Endothelial cell (in vitro differentiated cells): ENCODE measurements at regions not wholly inside any gene's neighbourhood (a gene's known extent, or its start where the extent isn't known, plus 50 kb on each side); places are given as distances from the start of the nearest gene placed in this dataset.

Experiments used
- DNase-seq: peaks from one replicate; pipeline ENCODE4 v3.0.0; 2021; ENCODE audit warnings: low spot score
- H3K27ac Mint-ChIP-seq: one replicate; pipeline ENCODE4 v1.8.0; 2021; ENCODE audit warnings: mixed read lengths, inconsistent platforms; ENCODE audit not compliant: unreplicated experiment
- H3K27me3 Mint-ChIP-seq: one replicate; pipeline ENCODE4 v1.8.0; 2021; ENCODE audit warnings: mild to moderate bottlenecking, moderate library complexity, mixed read lengths, inconsistent platforms; ENCODE audit not compliant: unreplicated experiment
- H3K36me3 Mint-ChIP-seq: one replicate; pipeline ENCODE4 v1.8.0; 2021; ENCODE audit warnings: mild to moderate bottlenecking, low read depth, mixed read lengths, inconsistent platforms; ENCODE audit not compliant: unreplicated experiment
- H3K4me1 Mint-ChIP-seq: one replicate; pipeline ENCODE4 v1.8.0; 2021; ENCODE audit warnings: mild to moderate bottlenecking, mixed read lengths, inconsistent platforms; ENCODE audit not compliant: unreplicated experiment
- H3K4me3 Mint-ChIP-seq: one replicate; pipeline ENCODE4 v1.8.0; 2021; ENCODE audit warnings: mild to moderate bottlenecking, mixed read lengths, inconsistent platforms; ENCODE audit not compliant: unreplicated experiment
- H3K9me3 Mint-ChIP-seq: one replicate; pipeline ENCODE4 v1.8.0; 2021; ENCODE audit warnings: mixed read lengths, inconsistent platforms; ENCODE audit not compliant: unreplicated experiment
- CTCF ChIP-seq: fragments of 200-600 bp; sonication (generic); IDR thresholded peaks from one replicate; pipeline ENCODE4 v1.5.0; 2021; ENCODE audit warnings: antibody characterized with exemption; ENCODE audit not compliant: unreplicated experiment

GRCh38 chr9:108003526-108003925 is 514.0 kb upstream of the KLF4 start:
- no peak for TF ChIP-seq CTCF
- Mint-ChIP-seq H3K27me3 (peaks cover 5% of the 10 kb centered on the region), H3K9me3 (no peaks in the 10 kb centered on the region), H3K4me3 (no peak overlapping the region), H3K36me3 (no peaks in the 10 kb centered on the region), H3K27ac (no peak overlapping the region), H3K4me1 (peaks cover 3% of the 10 kb centered on the region)
- DNase-seq, result no peak

- H3K27ac Mint-ChIP-seq, result no peak overlapping the region
- no peak for TF ChIP-seq CTCF
- peaks cover 5% of the 10 kb centered on the region for H3K27me3 Mint-ChIP-seq
- H3K9me3 Mint-ChIP-seq, result no peaks in the 10 kb centered on the region
- no peaks in the 10 kb centered on the region for H3K36me3 Mint-ChIP-seq
- DNase-seq, result no peak
- peaks cover 3% of the 10 kb centered on the region for H3K4me1 Mint-ChIP-seq
- no peak overlapping the region for H3K4me3 Mint-ChIP-seq
These were observed 512.9 kb upstream of the KLF4 start for GRCh38 chr9:108002371-108002956.

GRCh38 chr9:108001237-108001636 is 511.7 kb upstream of the KLF4 start:
- Mint-ChIP-seq H3K4me3 (no peak overlapping the region), H3K27ac (no peak overlapping the region), H3K27me3 (peaks cover 5% of the 10 kb centered on the region), H3K4me1 (peaks cover 3% of the 10 kb centered on the region), H3K9me3 (no peaks in the 10 kb centered on the region), H3K36me3 (no peaks in the 10 kb centered on the region)
- DNase-seq, result no peak
- no peak for TF ChIP-seq CTCF

GRCh38 chr9:107999890-108000289 is 510.3 kb upstream of the KLF4 start:
- H3K27me3 Mint-ChIP-seq, result peaks cover 5% of the 10 kb centered on the region
- no peaks in the 10 kb centered on the region for H3K36me3 Mint-ChIP-seq
- no peaks in the 10 kb centered on the region for H3K9me3 Mint-ChIP-seq
- no peak overlapping the region for H3K4me3 Mint-ChIP-seq
- H3K4me1 Mint-ChIP-seq, result peaks cover 3% of the 10 kb centered on the region
- H3K27ac Mint-ChIP-seq, result no peak overlapping the region
- no peak for TF ChIP-seq CTCF
- no peak for DNase-seq

GRCh38 chr9:107999011-107999410 is 509.4 kb upstream of the KLF4 start:
- H3K4me3 Mint-ChIP-seq, result no peak overlapping the region
- H3K36me3 Mint-ChIP-seq, result no peaks in the 10 kb centered on the region
- H3K4me1 Mint-ChIP-seq, result peaks cover 3% of the 10 kb centered on the region
- no peak for TF ChIP-seq CTCF
- H3K27me3 Mint-ChIP-seq, result peaks cover 5% of the 10 kb centered on the region
- no peak for DNase-seq
- no peaks in the 10 kb centered on the region for H3K9me3 Mint-ChIP-seq
- H3K27ac Mint-ChIP-seq, result no peak overlapping the region
